ENCODE measurements at regions not wholly inside any gene's neighbourhood (a gene's known extent, or its start where the extent isn't known, plus 50 kb on each side); places are given as distances from the start of the nearest gene placed in this dataset.
"Not testable (repeated sequence)": the region's sequence is repeated elsewhere in the genome, so short reads cannot be mapped to it uniquely, and the experiment has no call there.

GRCh38 chr4:3638080-3638795 lies 106.0 kb upstream of the LRPAP1 start:
- no peak overlapping the region for H3K27ac ChIP-seq (ENCODE audit: low read depth)
- H3K36me3 ChIP-seq (ENCODE audit: insufficient read depth), result no peaks in the 10 kb centered on the region
- no peak for DNase-seq (ENCODE audit: extremely low spot score)
- H3K4me3 ChIP-seq (ENCODE audit: low read depth, low read length), result no peak overlapping the region
- H3K4me1 ChIP-seq (ENCODE audit: insufficient read depth), result no peaks in the 10 kb centered on the region
- 71% methylated on average over 6 of the region's 6 CpGs for WGBS

GRCh38 chr4:3637326-3638016 lies 105.2 kb upstream of the LRPAP1 start:
- DNase-seq (ENCODE audit: extremely low spot score), result no peak
- Histone ChIP-seq H3K4me1 (ENCODE audit: insufficient read depth) (no peaks in the 10 kb centered on the region), H3K4me3 (ENCODE audit: low read depth, low read length) (no peak overlapping the region), H3K36me3 (ENCODE audit: insufficient read depth) (no peaks in the 10 kb centered on the region), H3K27ac (ENCODE audit: low read depth) (no peak overlapping the region)
- WGBS, result 79% methylated on average over 19 of the region's 19 CpGs

GRCh38 chr4:3636646-3637320 lies 104.6 kb upstream of the LRPAP1 start:
- Histone ChIP-seq H3K36me3 (ENCODE audit: insufficient read depth) (no peaks in the 10 kb centered on the region), H3K4me3 (ENCODE audit: low read depth, low read length) (no peak overlapping the region), H3K4me1 (ENCODE audit: insufficient read depth) (no peaks in the 10 kb centered on the region), H3K27ac (ENCODE audit: low read depth) (no peak overlapping the region)
- no peak for DNase-seq (ENCODE audit: extremely low spot score)
- WGBS, result 91% methylated on average over 12 of the region's 12 CpGs

GRCh38 chr4:3636020-3636419 lies 103.8 kb upstream of the LRPAP1 start:
- H3K4me1 ChIP-seq (ENCODE audit: insufficient read depth); H3K36me3 ChIP-seq (ENCODE audit: insufficient read depth); DNase-seq (ENCODE audit: extremely low spot score); H3K27ac ChIP-seq (ENCODE audit: low read depth); H3K4me3 ChIP-seq (ENCODE audit: low read depth, low read length): not testable (repeated sequence)
- 64% methylated on average over 2 of the region's 2 CpGs for WGBS

DNA sequence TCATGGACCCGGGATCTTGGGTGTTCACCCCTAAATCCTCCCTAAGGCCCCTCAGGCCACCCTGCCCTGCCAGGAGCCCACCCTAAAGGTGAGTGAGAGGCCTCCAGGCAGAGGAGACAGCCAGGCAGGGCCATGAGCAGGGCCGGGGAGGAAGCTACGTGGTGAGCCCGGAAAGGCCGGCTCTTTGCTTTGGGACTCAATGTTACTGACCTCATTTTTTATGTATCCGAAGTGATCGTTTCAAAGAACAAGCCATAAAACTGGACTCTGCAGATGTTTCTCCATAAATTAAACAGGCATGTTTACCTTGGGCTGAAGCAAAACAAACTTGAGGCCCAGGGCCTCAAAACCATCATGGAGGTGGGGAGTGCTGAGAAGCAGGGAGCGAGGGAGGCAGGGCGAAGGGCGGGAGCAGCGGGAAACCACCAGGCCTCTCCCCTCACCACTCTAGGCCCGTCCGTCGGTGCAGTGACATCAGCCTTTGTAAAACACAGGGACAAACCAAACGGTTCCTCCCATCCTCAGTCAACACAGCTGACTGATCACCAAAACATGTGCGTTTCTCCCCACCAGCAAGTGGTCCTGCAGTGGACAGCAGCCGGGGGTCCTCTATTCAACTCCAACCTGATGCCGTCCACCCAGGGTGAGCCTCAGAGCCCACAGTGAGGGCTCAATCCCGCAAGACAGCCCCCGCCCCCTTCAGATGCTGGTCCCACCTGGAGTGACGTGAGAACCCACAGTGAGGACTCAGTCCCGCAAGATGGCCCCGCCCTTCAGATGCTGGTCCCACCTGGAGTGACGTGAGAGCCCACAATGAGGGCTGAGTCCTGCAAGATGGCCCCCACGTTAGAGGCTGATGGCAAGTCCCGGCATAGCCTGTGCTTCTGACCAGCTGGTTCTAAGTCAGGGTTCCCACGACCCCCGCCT lies 102.9 kb upstream of the LRPAP1 start:
- no peak for DNase-seq (ENCODE audit: extremely low spot score)
- Histone ChIP-seq H3K4me3 (ENCODE audit: low read depth, low read length) (no peak overlapping the region), H3K4me1 (ENCODE audit: insufficient read depth) (peaks cover 2% of the 10 kb centered on the region), H3K36me3 (ENCODE audit: insufficient read depth) (no peaks in the 10 kb centered on the region), H3K27ac (ENCODE audit: low read depth) (peak overlapping the region; percentile 64)
- WGBS, result 70% methylated on average over 28 of the region's 28 CpGs

- 94% methylated on average over 17 of the region's 17 CpGs for WGBS
- H3K27ac ChIP-seq (ENCODE audit: low read depth), result peak overlapping the region; percentile 64
- no peaks in the 10 kb centered on the region for H3K36me3 ChIP-seq (ENCODE audit: insufficient read depth)
- no peak for DNase-seq (ENCODE audit: extremely low spot score)
- peaks cover 2% of the 10 kb centered on the region for H3K4me1 ChIP-seq (ENCODE audit: insufficient read depth)
- no peak overlapping the region for H3K4me3 ChIP-seq (ENCODE audit: low read depth, low read length)
These were observed 102.1 kb upstream of the LRPAP1 start for GRCh38 chr4:3634281-3634857.

- not testable (repeated sequence) for H3K4me1 ChIP-seq (ENCODE audit: insufficient read depth); DNase-seq (ENCODE audit: extremely low spot score); H3K36me3 ChIP-seq (ENCODE audit: insufficient read depth); H3K4me3 ChIP-seq (ENCODE audit: low read depth, low read length); H3K27ac ChIP-seq (ENCODE audit: low read depth)
- WGBS, result 94% methylated on average over 10 of the region's 10 CpGs
These were observed 101.1 kb upstream of the LRPAP1 start for GRCh38 chr4:3633277-3633676.

DNA sequence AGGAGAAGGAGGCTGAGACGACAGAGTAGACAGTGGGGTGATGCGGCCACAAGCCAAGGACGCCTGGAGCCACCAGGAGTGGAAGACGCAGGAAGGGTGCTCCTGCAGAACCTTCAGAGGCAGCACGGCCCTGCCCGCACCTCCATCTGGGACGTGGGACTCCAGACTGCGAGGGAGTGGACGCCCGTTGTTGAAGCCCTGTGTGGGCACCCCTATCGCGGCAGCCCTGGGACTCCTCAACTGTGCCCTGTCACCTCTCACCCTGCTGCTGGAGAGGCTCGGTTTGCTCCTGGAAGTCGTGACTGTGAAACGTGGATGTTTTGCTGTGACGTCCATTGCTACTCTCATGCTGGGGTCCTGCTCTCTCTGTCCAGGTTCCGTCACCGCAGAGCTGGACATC lies 100.6 kb upstream of the LRPAP1 start:
- H3K36me3 ChIP-seq (ENCODE audit: insufficient read depth); H3K4me1 ChIP-seq (ENCODE audit: insufficient read depth); H3K4me3 ChIP-seq (ENCODE audit: low read depth, low read length); H3K27ac ChIP-seq (ENCODE audit: low read depth); DNase-seq (ENCODE audit: extremely low spot score): not testable (repeated sequence)
- WGBS, result 95% methylated on average over 18 of the region's 18 CpGs

GRCh38 chr4:3631544-3632266 lies 99.5 kb upstream of the LRPAP1 start:
- H3K4me3 ChIP-seq (ENCODE audit: low read depth, low read length); H3K36me3 ChIP-seq (ENCODE audit: insufficient read depth); H3K4me1 ChIP-seq (ENCODE audit: insufficient read depth); DNase-seq (ENCODE audit: extremely low spot score); H3K27ac ChIP-seq (ENCODE audit: low read depth): not testable (repeated sequence)
- 74% methylated on average over 21 of the region's 21 CpGs for WGBS

- Histone ChIP-seq H3K4me3 (ENCODE audit: low read depth, low read length) (no peak overlapping the region), H3K36me3 (ENCODE audit: insufficient read depth) (no peaks in the 10 kb centered on the region), H3K4me1 (ENCODE audit: insufficient read depth) (peaks cover 2% of the 10 kb centered on the region), H3K27ac (ENCODE audit: low read depth) (no peak overlapping the region)
- DNase-seq (ENCODE audit: extremely low spot score), result no peak
- 52% methylated on average over 28 of the region's 28 CpGs for whole genome bisulfite sequencing
These were observed 98.6 kb upstream of the LRPAP1 start for GRCh38 chr4:3630598-3631543.

- H3K4me1 ChIP-seq (ENCODE audit: insufficient read depth), result peaks cover 2% of the 10 kb centered on the region
- H3K4me3 ChIP-seq (ENCODE audit: low read depth, low read length), result no peak overlapping the region
- H3K27ac ChIP-seq (ENCODE audit: low read depth), result no peak overlapping the region
- no peaks in the 10 kb centered on the region for H3K36me3 ChIP-seq (ENCODE audit: insufficient read depth)
- WGBS, result 70% methylated on average over 11 of the region's 11 CpGs
- DNase-seq (ENCODE audit: extremely low spot score), result no peak
These were observed 97.9 kb upstream of the LRPAP1 start for GRCh38 chr4:3630136-3630597.

DNA sequence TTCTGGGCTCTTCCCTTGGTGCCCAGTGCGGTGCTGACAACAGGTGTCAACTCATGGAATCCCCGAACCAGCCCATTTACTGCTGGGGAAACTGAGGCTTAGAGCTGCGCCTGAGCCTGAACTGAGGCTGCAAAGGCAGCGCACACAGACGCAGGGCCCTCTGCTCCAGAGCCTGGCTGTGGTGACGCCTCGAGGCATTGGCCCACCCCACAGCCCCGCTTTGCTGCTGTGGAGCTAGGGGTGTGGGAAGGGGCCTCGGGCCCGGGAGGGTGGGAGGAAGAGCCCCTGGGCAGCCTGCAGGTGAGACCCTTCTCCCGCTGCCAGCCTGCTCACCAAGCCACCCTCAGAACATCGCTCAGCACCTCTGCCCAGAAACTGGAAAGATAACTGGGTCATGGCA lies 97.4 kb upstream of the LRPAP1 start:
- DNase-seq (ENCODE audit: extremely low spot score), result no peak
- no peak overlapping the region for H3K27ac ChIP-seq (ENCODE audit: low read depth)
- 90% methylated on average over 12 of the region's 12 CpGs for WGBS
- H3K4me3 ChIP-seq (ENCODE audit: low read depth, low read length), result no peak overlapping the region
- H3K36me3 ChIP-seq (ENCODE audit: insufficient read depth), result no peaks in the 10 kb centered on the region
- H3K4me1 ChIP-seq (ENCODE audit: insufficient read depth), result peaks cover 2% of the 10 kb centered on the region

All from urinary bladder (tissue), 3 donors.